Fibroblast of skin of scalp (primary cell): ENCODE measurements at regions not wholly inside any gene's neighbourhood (a gene's known extent, or its start where the extent isn't known, plus 50 kb on each side); places are given as distances from the start of the nearest gene placed in this dataset.

Source experiments
- DNase-seq: peaks from one replicate; pipeline ENCODE4 v3.0.0-alpha.2; 2013

DNA sequence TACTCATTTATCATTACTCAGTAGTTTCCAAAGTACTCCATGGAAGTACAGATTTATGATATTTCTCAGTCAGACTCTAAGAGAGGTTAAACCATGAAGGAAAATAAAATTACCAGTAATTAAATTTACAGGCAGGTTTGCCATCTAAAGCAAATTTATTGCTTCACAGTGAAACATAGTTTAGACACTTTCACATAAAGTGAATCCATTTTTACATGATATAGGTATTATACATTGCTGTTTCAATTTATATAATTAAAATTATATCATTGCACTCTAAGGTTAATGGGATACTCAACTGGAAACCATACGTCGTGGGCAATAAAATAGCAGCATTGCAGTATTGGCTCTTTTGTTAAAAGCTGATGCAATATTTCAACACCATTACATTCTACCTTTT is 202.8 kb downstream of the SLIT2 start:
- DNase-seq: no peak

DNA sequence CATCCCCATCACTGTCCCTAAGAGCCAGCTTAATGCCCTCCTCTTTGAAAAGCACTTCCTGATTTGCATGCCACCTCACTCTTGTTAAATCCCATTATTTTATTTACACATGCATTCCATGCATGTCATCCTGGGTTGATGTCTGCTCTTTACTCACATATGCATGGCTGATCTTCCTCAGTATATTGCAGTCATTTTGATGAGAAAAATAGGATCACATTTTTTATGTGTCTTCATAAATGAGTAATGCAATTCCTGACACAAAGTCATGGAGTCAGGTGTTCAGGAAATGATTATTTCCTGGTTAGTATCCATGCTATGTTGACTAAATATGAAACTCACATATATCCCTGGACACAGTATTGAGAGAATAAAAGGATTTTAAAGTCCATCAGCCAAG is 204.7 kb downstream of the SLIT2 start:
- peak; percentile 54 for DNase-seq

GRCh38 chr4:20462426-20463175 is 210.9 kb downstream of the SLIT2 start:
- no peak for DNase-seq

GRCh38 chr4:20463176-20463430 is 211.4 kb downstream of the SLIT2 start:
- DNase-seq: no peak

DNA sequence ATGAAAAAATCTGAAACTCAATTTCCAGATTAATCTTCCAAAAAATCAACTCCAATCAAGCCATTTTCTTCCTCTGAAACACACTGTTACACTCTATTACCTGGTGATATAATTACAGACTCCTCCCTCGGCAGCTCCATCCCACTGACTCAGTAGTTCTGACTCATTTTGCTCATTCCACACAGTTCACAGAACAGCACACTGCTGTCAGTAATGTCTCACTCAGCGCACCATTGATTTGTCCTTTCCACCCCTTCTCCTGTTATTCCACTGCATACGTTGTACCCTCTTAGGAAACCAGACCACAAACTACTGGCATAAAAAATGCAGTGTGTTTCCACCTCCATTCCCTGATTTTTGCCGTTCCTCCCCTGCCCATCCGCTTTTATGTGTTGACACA is 212.7 kb downstream of the SLIT2 start:
- peak; percentile 39 for DNase-seq

DNA sequence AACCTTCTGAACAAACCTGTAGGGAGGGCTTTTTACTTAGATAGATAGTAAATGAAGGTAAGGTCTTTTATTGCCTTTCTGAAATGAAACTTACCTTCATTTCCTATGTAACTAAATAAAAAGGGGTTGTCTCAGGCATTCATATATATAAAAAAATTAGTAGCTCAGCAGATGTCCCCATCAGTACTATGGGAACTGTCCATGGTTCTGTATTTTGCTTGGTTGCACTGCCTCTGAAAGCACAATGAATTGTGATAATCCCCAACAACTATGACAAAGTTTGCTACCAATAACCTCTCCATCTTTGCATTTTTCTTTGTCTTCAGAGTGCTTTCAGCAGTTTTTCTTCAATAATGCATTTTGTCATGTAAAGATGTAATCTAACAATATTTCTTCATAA is 222.4 kb downstream of the SLIT2 start:
- peak; percentile 47 for DNase-seq

DNA sequence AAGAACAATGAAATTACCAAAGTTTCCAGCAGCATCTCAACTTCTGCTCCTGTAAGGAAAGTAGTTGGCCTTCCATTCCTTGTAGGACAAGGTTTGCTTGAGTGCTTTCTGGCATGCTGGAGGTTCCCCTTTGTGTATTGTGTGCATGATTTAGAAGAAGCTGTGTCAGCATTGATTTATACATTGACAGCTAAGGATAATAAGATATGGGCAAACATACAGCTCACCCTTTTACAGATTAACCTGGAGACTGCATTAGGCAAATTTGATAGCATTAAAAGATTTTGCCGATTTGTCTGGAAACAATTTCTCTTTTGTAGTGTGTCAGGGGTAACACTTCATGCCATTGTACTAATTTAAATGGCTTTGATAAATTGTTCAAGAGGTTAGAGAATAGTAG is 221.8 kb upstream of the PACRGL start:
- DNase-seq: no peak

- DNase-seq: no peak
These were observed 219.9 kb upstream of the PACRGL start for GRCh38 chr4:20480165-20480947.

DNA sequence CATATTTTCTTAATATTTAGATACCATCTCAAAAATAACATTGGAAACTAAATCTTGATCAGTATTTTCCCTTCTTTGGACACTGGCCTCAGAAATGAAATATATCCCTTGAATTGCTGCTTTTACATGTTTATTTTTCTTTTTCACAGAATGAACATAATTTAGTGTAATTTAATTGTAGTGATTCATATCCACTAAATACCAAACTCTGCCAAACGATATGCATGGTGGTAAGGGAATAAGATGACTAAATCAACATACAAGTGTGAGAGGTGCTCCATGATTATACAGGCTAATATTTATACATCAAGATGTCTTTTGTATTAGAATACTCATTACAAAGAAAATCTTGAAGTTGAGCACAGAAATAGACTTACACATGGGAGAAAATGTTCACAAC is 216.8 kb upstream of the PACRGL start:
- DNase-seq: no peak

DNA sequence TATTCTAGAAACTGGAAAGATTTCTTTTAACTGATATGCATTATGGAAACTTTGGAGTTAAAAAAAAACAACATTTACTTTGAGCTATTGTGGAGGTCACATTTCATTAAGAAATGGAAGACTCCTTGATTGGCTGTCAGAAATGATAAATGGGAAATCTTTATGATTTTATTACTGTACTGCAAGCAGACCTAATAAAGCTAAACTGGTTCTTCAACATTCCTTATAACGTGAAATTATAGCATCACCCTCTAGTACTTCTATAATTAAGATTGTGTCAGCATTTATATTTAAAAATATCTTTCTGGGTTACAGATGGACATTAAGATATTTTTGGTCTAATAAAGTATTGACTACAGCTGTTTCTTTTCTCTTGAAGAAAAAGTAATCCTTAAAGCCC is 213.8 kb upstream of the PACRGL start:
- DNase-seq: no peak

DNA sequence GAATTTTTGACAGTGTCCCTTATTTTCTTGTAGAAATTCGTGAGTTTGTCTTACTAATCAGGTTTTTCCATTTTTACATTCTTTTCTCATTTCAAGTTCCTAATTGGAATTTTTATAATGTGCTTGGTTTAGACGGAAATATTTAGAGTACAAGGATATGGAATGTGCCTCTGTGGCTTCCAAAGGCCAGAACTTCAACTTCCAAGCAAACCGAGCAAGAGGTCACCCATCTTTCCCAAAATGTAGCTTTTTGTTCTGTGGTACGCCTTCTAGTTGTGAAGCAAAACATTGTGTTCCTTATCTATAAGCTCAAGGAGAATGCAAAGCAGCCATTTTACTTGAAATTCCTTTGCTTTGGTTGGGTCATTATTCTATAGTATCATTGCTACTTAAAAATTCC is 212.8 kb upstream of the PACRGL start:
- DNase-seq: peak; percentile 21

DNA sequence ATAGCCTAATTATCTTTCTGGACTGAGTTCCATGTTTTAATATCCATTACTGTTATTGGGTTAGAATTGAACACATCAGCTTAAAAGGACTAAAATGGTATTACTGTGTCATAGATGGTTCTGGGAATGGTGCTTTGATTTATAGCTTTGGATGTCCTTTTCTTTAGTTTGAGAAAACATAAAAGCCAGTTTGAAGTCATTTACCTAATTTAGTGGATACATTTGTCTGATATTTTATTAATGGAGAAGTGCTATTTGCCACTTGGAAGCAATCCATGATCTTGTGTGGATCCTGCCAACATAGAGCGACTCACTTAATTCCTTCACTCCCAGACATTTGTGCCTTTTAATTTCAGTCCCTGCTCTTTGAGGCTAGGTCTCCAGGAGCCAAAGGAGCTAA is 212.4 kb upstream of the PACRGL start:
- peak; percentile 40 for DNase-seq

DNA sequence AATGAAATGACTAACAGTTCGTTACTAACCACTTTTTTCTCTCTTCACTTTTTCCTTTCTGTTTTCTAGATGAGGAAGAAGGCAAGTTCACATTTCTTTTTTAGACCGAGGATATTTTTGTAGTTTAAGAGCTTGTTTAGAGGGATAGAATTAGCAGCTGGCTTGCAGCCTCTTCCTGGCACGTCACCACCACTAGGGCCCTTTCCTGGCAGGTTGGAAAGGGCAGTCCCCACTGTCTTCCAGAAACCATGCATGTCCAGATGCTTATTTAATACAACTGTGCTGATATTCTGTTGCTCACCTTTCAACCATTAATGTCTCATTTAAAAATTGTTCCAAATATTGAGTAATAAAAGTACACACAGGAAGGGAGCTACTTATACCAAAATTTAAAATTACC is 209.5 kb upstream of the PACRGL start:
- no peak for DNase-seq

GRCh38 chr4:20493761-20494353 is 206.4 kb upstream of the PACRGL start:
- DNase-seq: peak; percentile 72

- DNase-seq: no peak
These were observed 204.2 kb upstream of the PACRGL start for GRCh38 chr4:20496068-20496467.

DNA sequence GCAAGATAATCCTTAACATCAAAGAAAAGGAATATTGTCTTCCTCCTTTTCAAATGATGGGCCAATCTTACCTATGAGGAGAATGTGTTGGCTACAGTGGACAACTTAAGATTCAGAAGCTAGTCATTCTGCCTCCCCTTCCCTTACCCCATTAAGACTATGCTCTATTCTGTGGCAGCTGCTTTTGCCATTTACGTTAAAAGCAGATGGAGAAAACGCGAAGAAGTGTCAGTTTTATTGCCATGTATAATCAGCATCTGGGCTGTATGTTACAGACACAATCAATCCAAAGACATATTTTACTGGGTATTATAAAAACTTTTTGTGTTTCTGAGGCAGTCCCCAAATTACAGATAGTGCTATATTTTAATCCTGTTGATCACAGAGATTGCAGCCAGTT is 196.1 kb upstream of the PACRGL start:
- DNase-seq: no peak

DNA sequence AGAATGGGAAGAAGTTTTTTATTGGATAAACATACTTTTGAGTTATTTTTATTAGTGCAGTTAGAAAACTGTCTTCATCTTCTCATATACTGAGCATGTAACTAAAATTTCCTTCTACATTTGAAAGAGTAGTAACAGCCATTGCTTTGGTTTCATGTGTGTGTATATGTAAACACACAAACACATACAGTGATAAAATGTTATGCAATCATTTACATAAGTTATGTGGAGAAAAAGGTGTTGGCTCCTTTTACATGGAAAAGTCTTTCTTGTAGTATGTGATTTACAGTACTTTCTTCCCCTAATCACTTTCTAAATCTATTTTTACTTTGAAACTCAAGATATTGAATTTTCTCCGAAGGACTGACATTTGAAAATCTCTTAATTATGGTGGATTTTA is 194.3 kb upstream of the PACRGL start:
- no peak for DNase-seq

DNA sequence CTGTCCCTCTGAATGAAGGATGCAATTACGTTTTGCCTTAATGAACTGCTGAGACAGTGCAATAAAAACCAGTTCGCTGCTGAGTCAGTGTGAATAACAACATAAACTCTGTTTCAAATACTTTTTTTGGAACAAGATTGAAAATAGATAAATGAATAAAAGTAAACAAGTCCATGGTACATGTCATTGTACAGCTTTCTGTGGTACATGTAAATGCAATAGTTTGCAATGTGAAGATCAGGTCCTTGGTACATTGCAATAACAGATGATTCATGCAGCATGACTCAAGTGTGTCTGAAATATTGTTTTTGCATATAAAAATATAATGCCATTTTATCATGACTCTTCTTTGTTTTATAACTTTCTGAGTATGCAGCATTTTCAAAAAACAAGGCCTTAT is 193.4 kb upstream of the PACRGL start:
- peak; percentile 89 for DNase-seq

DNA sequence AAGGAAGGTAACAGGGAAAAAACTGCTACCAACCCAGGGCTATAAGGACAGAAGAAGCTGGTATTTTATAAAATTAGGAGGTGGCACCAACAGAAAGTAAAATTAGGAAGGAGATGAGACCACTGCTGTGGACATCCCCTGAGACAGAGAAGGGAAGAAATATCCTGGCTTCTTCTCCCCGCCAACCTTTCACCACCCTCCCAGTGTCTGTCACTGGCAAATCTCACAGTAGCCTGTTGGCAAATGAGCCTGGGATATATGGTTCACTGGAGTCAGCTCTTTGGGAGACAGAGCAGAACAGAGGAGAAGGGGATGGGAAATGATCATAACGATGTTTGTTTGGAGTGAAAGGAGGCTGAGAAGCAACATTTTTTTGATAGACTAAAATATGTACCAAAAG is 190.9 kb upstream of the PACRGL start:
- DNase-seq: no peak

GRCh38 chr4:20512033-20512792 is 188.0 kb upstream of the PACRGL start:
- no peak for DNase-seq

DNA sequence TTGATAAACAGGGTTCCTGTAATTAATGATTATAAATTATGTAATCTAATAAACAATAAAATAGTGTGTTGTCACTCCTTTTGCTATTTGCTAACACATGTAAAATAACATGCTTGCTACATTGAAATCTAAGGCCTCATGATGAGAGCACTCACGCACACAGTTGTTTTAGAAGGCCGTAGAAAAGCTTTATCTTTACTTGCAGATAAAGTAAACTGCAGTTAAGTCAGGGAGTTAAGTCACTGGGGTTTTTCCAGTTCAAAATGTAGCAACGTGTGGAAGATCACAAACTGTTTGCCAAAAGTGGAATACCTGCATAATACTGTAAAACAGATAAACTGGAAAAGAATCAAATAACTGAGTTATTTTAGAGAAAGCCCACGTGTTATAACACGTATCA is 187.3 kb upstream of the PACRGL start:
- DNase-seq: no peak

GRCh38 chr4:20520901-20521300 is 179.4 kb upstream of the PACRGL start:
- DNase-seq: peak; percentile 57

- no peak for DNase-seq
These were observed 171.8 kb upstream of the PACRGL start for GRCh38 chr4:20528508-20528907.
